SK-N-MC (cell line): ENCODE measurements at regions not wholly inside any gene's neighbourhood (a gene's known extent, or its start where the extent isn't known, plus 50 kb on each side); places are given as distances from the start of the nearest gene placed in this dataset.

Experiments
- DNase-seq: peaks from one replicate; pipeline ENCODE4 v3.0.0-alpha.2; 2011; ENCODE audit warnings: low read depth, low spot score
- H3K27ac ChIP-seq: fragments of 200-600 bp; sonication (generic); 2 replicates; pipeline ENCODE4 v1.5.1; 2016; ENCODE audit warnings: mixed run types
- H3K36me3 ChIP-seq: fragments of 200-600 bp; sonication (generic); 2 replicates; pipeline ENCODE4 v1.6.1; 2017; ENCODE audit warnings: antibody characterized with exemption, low read length, mixed read lengths; ENCODE audit not compliant: insufficient read depth
- H3K4me3 ChIP-seq: fragments of 200-600 bp; sonication (generic); 2 replicates; pipeline ENCODE4 v1.5.1; 2016
- H3K9ac ChIP-seq: fragments of 200-600 bp; sonication (generic); 2 replicates; pipeline ENCODE4 v1.8.0; 2017; ENCODE audit warnings: mixed run types, mixed read lengths; ENCODE audit not compliant: insufficient read length
- H3K9me3 ChIP-seq: fragments of 200-600 bp; sonication (generic); 2 replicates; pipeline ENCODE4 v1.6.1; 2017; ENCODE audit warnings: low read depth, mild to moderate bottlenecking, antibody characterized with exemption, low read length, moderate library complexity, mixed read lengths
- EZH2 ChIP-seq: fragments of 200-600 bp; sonication (generic); IDR thresholded peaks from one replicate; pipeline ENCODE4 v1.6.1; 2017; ENCODE audit warnings: antibody characterized with exemption
- FOXP2 ChIP-seq: optimal IDR thresholded peaks from 2 replicates; pipeline ENCODE3; 2011; ENCODE audit warnings: mild to moderate bottlenecking, moderate library complexity; ENCODE audit not compliant: insufficient read depth; ENCODE audit errors: extremely low read length, control extremely low read depth
- POLR2AphosphoS5 ChIP-seq: IDR thresholded peaks from 2 replicates; pipeline ENCODE4 v1.6.1; 2012; ENCODE audit warnings: mild to moderate bottlenecking, low read depth, low read length, borderline replicate concordance

DNA sequence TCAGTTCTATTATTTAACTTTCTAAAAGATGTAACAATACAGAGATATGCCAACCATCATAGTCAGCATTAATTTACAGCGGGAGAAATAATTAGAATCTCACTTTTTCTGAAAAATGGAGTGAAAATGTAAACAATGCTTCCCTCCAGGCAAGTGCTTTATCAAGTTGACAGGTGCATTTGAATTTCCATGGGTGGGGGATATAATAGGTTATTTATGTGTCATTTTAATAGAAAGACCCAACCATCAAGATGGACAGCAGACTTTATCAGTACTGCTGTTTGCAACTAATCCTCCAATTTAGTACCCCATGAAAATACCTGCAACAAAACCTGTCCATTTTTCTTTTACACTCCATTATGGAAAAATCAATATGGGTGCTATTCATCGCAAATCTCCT lies 780.1 kb downstream of the TFAP2A start:
- DNase-seq, result no peak
- Histone ChIP-seq H3K9me3 (peaks cover 7% of the 10 kb centered on the region; the same call in 1 of the 2 replicates), H3K36me3 (no peaks in the 10 kb centered on the region), H3K9ac (no peak overlapping the region), H3K27ac (no peak overlapping the region), H3K4me3 (no peak overlapping the region)
- TF ChIP-seq FOXP2 (no peak), POLR2AphosphoS5 (no peak)

DNA sequence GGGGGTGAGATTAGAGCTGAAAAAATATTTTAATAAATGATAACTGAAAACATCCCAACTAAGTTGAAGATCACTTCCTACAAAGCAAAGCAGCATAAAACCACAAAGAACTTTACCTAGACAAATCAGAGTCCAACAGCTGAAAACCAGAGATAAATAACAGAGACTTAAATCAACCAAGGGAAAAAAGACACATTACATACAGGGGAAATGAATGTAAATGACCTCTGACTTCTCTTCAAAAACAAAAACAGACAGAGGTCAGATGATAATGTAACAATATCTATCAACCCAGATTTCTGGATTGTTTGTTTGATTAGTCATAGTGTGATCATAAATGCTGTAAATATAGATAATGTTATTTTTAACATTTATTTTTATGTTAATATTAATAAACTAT lies 782.8 kb downstream of the TFAP2A start:
- Histone ChIP-seq H3K4me3 (no peak overlapping the region), H3K9ac (no peak overlapping the region), H3K27ac (no peak overlapping the region), H3K9me3 (peaks cover 7% of the 10 kb centered on the region; the same call in 1 of the 2 replicates), H3K36me3 (no peaks in the 10 kb centered on the region)
- TF ChIP-seq FOXP2 (no peak), POLR2AphosphoS5 (no peak), EZH2 (no peak)
- no peak for DNase-seq

DNA sequence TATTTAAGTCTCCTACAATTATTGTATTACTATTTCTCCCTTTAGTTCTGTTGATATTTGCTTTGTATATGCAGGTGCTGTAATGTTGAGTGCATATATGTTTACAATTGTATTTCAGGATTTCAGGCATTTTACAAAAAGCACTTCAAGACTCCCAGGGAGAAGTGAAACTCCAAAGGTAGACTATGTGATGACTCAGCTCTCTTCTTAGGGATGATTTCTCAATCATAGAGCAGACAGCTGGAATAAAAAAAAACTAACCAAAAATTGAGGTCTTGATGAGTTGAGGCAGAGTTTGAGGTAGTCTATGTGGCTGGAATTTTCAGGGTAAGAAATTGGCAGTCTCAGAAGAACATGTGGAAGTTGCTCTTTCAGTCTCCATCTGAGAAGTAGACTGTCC lies 786.1 kb downstream of the TFAP2A start:
- peaks cover 29% of the 10 kb centered on the region; the same call in 1 of the 2 replicates for H3K9me3 ChIP-seq
- no peak for DNase-seq
- H3K36me3 ChIP-seq, result peaks cover 11% of the 10 kb centered on the region; the same call in 1 of the 2 replicates
- no peak overlapping the region for H3K27ac ChIP-seq
- no peak overlapping the region for H3K9ac ChIP-seq
- H3K4me3 ChIP-seq, result no peak overlapping the region
- TF ChIP-seq POLR2AphosphoS5 (no peak), FOXP2 (no peak), EZH2 (no peak)

DNA sequence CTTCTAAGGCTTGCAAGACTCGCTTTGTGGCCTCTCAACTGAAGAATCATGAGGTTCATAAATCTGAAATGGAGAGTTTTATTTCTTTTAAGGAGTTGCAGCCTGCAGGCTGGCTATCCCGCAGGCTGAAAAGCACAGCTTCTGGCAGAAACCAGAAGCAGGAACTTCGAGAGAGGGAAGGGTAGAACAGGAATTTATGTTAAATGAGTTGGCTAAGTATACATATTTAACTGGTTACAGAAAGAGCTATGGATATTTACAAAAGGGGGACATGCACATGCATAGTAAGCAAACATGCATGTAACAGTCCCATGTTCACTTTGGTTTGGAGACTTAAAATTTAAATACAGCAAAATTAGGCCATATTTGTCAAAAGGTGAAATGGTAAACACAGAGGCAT lies 787.0 kb downstream of the TFAP2A start:
- Histone ChIP-seq H3K27ac (no peak overlapping the region), H3K9me3 (peaks cover 29% of the 10 kb centered on the region; the same call in 1 of the 2 replicates), H3K36me3 (peaks cover 11% of the 10 kb centered on the region; the same call in 1 of the 2 replicates), H3K4me3 (no peak overlapping the region), H3K9ac (no peak overlapping the region)
- no peak for TF ChIP-seq EZH2
- no peak for TF ChIP-seq FOXP2
- TF ChIP-seq POLR2AphosphoS5, result no peak
- no peak for DNase-seq

DNA sequence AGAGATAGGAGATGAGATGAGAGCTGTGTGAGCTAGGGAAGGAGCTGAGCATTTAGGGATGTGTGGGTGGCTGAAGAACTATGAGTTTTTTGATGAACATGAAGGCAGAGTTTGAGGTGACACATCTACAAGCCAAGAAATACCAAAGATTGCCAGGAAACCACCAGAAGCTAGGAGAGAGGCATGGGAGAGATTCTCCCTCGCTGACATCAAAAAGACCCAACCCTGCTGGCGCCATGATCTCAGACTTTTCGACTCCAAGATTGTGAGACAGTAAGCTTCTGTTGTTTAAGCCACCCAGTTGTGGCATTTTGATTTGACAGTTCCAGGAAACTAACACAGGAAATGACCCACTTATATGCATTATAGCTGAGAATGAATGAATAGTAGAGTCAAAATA lies 790.9 kb downstream of the TFAP2A start:
- Histone ChIP-seq H3K9me3 (peaks cover 22% of the 10 kb centered on the region; the same call in 1 of the 2 replicates), H3K4me3 (peak overlapping the region; percentile 62), H3K36me3 (peaks cover 11% of the 10 kb centered on the region; the same call in 1 of the 2 replicates), H3K27ac (peak overlapping the region; percentile 97), H3K9ac (peak overlapping the region; percentile 61)
- TF ChIP-seq FOXP2, result peak; percentile 79
- TF ChIP-seq EZH2, result no peak
- peak; percentile 81 for TF ChIP-seq POLR2AphosphoS5
- peak; percentile 99 for DNase-seq

DNA sequence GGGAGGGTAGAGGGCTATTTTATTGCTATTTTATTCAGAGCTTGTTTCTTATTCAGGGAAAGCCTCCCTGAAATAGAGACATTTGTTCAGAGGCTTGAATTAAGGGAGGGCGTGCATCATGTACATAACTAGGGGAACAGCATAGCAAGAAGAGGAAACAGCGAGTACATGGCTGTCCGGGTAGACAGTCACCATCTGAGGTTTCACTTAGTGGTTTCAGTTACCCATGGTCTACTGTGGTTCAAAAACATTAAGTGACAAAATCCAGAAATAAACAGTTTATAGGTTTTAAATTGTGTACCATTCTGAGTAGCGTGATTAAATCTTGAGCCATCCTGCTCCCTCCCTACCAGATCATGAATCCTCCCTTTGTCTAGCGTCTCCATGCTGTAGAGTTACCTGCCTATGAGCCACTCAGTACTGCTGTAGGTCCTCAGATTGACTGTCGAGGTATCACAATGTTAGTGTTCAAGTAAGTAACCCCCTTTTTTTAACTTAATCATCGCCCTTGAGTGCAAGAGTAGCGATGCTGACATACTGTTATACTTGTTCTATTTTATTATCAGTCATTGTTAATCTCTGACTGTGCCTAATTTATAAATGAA lies 791.5 kb downstream of the TFAP2A start:
- TF ChIP-seq FOXP2 (no peak), EZH2 (no peak), POLR2AphosphoS5 (no peak)
- peaks cover 22% of the 10 kb centered on the region; the same call in 1 of the 2 replicates for H3K9me3 ChIP-seq
- H3K4me3 ChIP-seq, result peak overlapping the region; percentile 62
- H3K36me3 ChIP-seq, result peaks cover 11% of the 10 kb centered on the region; the same call in 1 of the 2 replicates
- H3K9ac ChIP-seq, result peak overlapping the region; percentile 61
- no peak for DNase-seq
- peak overlapping the region; percentile 97 for H3K27ac ChIP-seq

DNA sequence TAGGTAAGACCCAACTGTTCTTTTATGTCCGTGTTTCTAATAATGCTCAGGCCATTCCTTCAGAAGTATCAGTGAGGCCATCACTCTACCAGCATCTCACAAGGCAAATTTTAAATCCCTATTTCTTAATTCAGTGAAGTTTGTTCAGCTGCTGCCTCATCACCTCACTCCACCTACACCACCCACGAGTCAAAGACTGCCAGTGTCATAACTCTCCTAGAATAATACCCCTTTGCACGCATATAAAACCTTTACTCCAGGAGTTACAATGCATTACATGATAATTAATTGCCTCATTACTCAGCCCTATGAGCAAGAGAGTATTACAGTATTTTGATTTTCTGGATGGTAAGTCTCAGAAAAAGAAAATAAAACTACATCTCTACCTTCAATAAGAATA lies 793.6 kb downstream of the TFAP2A start:
- no peak for DNase-seq
- TF ChIP-seq FOXP2 (no peak), POLR2AphosphoS5 (no peak), EZH2 (no peak)

DNA sequence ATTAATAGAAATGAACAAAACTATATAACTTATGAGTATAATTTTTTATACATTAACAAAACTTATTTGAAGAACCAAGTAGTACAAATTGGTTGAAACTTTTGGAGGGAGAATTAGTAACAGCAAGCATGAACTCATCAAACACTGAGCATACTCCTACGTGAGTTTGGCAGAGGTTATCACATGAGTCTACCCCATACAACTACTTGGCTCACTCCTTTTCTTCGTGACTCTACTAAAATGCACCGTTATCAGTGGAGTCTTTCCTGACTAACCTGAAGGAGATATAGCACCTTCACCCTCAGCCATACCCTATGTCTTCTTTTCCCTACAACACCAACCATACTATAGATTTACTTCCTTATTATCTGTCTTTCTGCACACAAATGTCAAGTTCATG lies 794.2 kb downstream of the TFAP2A start:
- Histone ChIP-seq H3K4me3 (no peak overlapping the region), H3K36me3 (peaks cover 4% of the 10 kb centered on the region; the same call in 1 of the 2 replicates), H3K9ac (no peak overlapping the region), H3K9me3 (peaks cover 9% of the 10 kb centered on the region; the same call in 1 of the 2 replicates), H3K27ac (no peak overlapping the region)
- TF ChIP-seq EZH2 (no peak), FOXP2 (no peak), POLR2AphosphoS5 (no peak)
- no peak for DNase-seq

More for the DNA sequence above, 793.6 kb downstream of the TFAP2A start:
- no peak overlapping the region for H3K27ac ChIP-seq
- H3K4me3 ChIP-seq, result no peak overlapping the region
- peaks cover 9% of the 10 kb centered on the region; the same call in 1 of the 2 replicates for H3K36me3 ChIP-seq
- peaks cover 14% of the 10 kb centered on the region; the same call in 1 of the 2 replicates for H3K9me3 ChIP-seq
- H3K9ac ChIP-seq, result no peak overlapping the region

DNA sequence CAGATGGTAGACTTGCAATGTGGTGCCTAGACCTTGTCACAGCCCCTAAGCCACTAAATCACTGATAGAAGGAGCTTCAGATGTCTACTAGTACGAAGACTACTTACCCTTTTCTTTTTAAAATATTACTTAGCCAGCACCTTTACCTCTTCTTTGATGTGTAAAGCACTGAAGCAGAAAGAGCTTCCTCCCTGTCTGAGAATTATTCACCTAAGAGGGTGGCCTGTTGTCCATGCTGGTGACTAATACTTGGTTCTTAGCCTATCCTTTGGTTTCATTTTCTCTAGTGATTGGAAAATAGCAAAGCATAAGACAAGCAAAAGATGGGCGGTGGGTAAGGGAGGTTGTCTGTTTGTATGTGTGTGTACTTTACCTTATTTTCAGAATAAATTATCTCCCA lies 794.6 kb downstream of the TFAP2A start:
- Histone ChIP-seq H3K9ac (no peak overlapping the region), H3K4me3 (no peak overlapping the region), H3K36me3 (no peaks in the 10 kb centered on the region; the same call in 1 of the 2 replicates), H3K9me3 (peaks cover 5% of the 10 kb centered on the region; the same call in 1 of the 2 replicates), H3K27ac (no peak overlapping the region)
- TF ChIP-seq POLR2AphosphoS5 (no peak), EZH2 (no peak)
- DNase-seq, result no peak
